B cell (primary cell): ENCODE measurements at regions not wholly inside any gene's neighbourhood (a gene's known extent, or its start where the extent isn't known, plus 50 kb on each side); places are given as distances from the start of the nearest gene placed in this dataset.

Source experiments
- ATAC-seq: fragments of 200-7000 bp; cut with Tn5 transposase; one replicate; pipeline ENCODE4 v1.10.0; 2021; ENCODE audit warnings: low read depth, mild to moderate bottlenecking, moderate number of reproducible peaks, moderate library complexity
- CTCF ChIA-PET: fragments of 350-600 bp; sonication (Branson Sonifier 250); formaldehyde crosslinking; loops from one replicate; lab custom pipeline; 2021; ENCODE audit warnings: antibody characterized with exemption, inconsistent platforms; lab: Charles Lee
- POLR2A ChIA-PET: fragments of 350-600 bp; sonication (Branson Sonifier 250); formaldehyde crosslinking; loops from one replicate; lab custom pipeline; 2021; ENCODE audit warnings: antibody characterized with exemption; lab: Charles Lee
- DNase-seq: peaks from one replicate; pipeline ENCODE4 v3.0.0; 2013
- H2AFZ ChIP-seq: 2 replicates; pipeline ENCODE4 v1.6.1; 2012; ENCODE audit warnings: mild to moderate bottlenecking, low read depth, low read length; ENCODE audit not compliant: insufficient read depth, poor library complexity, severe bottlenecking
- H3K27ac ChIP-seq, 2 donors: 1 replicate in 1 of 2; 2 replicates in 1 of 2; pipeline ENCODE4 v1.5.1; 2012 to 2013; ENCODE audit warnings: low read length in 2 of 2, mild to moderate bottlenecking in 2 of 2, moderate library complexity in 1 of 2
- H3K27me3 ChIP-seq, 4 experiments: fragments of 200-600 bp in 1 of 4; sonication (generic) in 1 of 4; replicated peaks in 1 of 4; 1 replicate in 2 of 4; 2 replicates in 2 of 4; pipeline versions ENCODE4 v1.6.1 to v1.7.0; 2013 to 2016; ENCODE audit warnings: low read length in 3 of 4, mild to moderate bottlenecking in 2 of 4, mixed read lengths in 1 of 4, moderate library complexity in 1 of 4; ENCODE audit not compliant: insufficient read depth in 4 of 4, control insufficient read depth in 3 of 4; ENCODE audit errors: control extremely low read depth in 1 of 4
- H3K36me3 ChIP-seq, 2 experiments: replicated peaks in 1 of 2; 1 replicate in 1 of 2; 2 replicates in 1 of 2; pipeline versions ENCODE4 v1.6.1 to v1.7.1; 2013; ENCODE audit warnings: low read length in 1 of 2; ENCODE audit not compliant: insufficient read depth in 2 of 2, control insufficient read depth in 1 of 2; ENCODE audit errors: control extremely low read depth in 1 of 2, extremely low read depth in 1 of 2
- H3K4me1 ChIP-seq, 2 donors: fragments of 200-600 bp in 1 of 2; sonication (generic) in 1 of 2; 1 replicate in 1 of 2; 2 replicates in 1 of 2; pipeline versions ENCODE4 v1.5.1 to v1.6.1; 2013 to 2017; ENCODE audit warnings: low read length in 2 of 2; ENCODE audit not compliant: control insufficient read depth in 2 of 2, insufficient read depth in 2 of 2
- H3K4me2 ChIP-seq: replicated peaks from 2 replicates; pipeline ENCODE3; 2012; ENCODE audit warnings: mild to moderate bottlenecking, low read depth, low read length; ENCODE audit not compliant: poor library complexity, severe bottlenecking
- H3K4me3 ChIP-seq, 5 experiments: fragments of 200-600 bp in 1 of 5; sonication (generic) in 1 of 5; 1 replicate in 3 of 5; 2 replicates in 2 of 5; pipeline versions ENCODE4 v1.5.1 to v1.7.0; 2011 to 2016; ENCODE audit warnings: low read length in 4 of 5, mild to moderate bottlenecking in 4 of 5, low read depth in 2 of 5, control low read depth in 1 of 5, moderate library complexity in 1 of 5; ENCODE audit not compliant: insufficient read depth in 1 of 5; ENCODE audit errors: control extremely low read depth in 1 of 5, extremely low read depth in 1 of 5
- H3K79me2 ChIP-seq: fragments of 200-600 bp; sonication (generic); one replicate; pipeline ENCODE4 v1.6.0; 2016; ENCODE audit warnings: low read length; ENCODE audit not compliant: control insufficient read depth, insufficient read depth
- H3K9ac ChIP-seq: fragments of 200-600 bp; sonication (generic); 2 replicates; pipeline ENCODE4 v1.6.1; 2017; ENCODE audit warnings: mild to moderate bottlenecking, low read length, moderate library complexity
- H3K9me3 ChIP-seq, 3 donors: one replicate each; pipeline versions ENCODE4 v1.6.1 to v1.7.1; 2013; ENCODE audit warnings: low read length in 2 of 3; ENCODE audit not compliant: control insufficient read depth in 2 of 3, insufficient read depth in 1 of 3; ENCODE audit errors: control extremely low read depth in 1 of 3
- H4K20me1 ChIP-seq: 2 replicates; pipeline ENCODE4 v1.6.0; 2012; ENCODE audit warnings: mild to moderate bottlenecking, low read length; ENCODE audit not compliant: insufficient read depth, control insufficient read depth, poor library complexity, severe bottlenecking
- H3K27ac Mint-ChIP-seq: one replicate; pipeline ENCODE4 v1.8.0; 2021; ENCODE audit warnings: mixed read lengths
- H3K27me3 Mint-ChIP-seq: one replicate; pipeline ENCODE4 v1.8.0; 2021; ENCODE audit warnings: mixed read lengths
- H3K4me1 Mint-ChIP-seq: one replicate; pipeline ENCODE4 v1.8.0; 2021; ENCODE audit warnings: mixed read lengths
- H3K4me3 Mint-ChIP-seq: one replicate; pipeline ENCODE4 v1.8.0; 2021; ENCODE audit warnings: mixed read lengths
- H3K9me3 Mint-ChIP-seq: one replicate; pipeline ENCODE4 v1.8.0; 2022; ENCODE audit warnings: mixed read lengths; ENCODE audit not compliant: insufficient read depth
- CTCF ChIP-seq: fragments of 200-600 bp; IDR thresholded peaks from one replicate; pipeline ENCODE4 v1.8.0; 2022; ENCODE audit warnings: antibody characterized with exemption, mild to moderate bottlenecking
- EZH2 ChIP-seq: IDR thresholded peaks from 2 replicates; pipeline ENCODE4 v1.6.1; 2012; ENCODE audit warnings: borderline replicate concordance, low read depth, mild to moderate bottlenecking, moderate library complexity, low read length; ENCODE audit not compliant: insufficient read depth, poor library complexity, severe bottlenecking
- WGBS: methylation state at CpG from one replicate; pipeline ENCODE4 v1.1.5; 2013; ENCODE audit warnings: missing lambda C conversion rate; ENCODE audit not compliant: insufficient coverage; 5-methylcytosine and 5-hydroxymethylcytosine counted together
- intact Hi-C: fragments of 100-400 bp; cut with micrococcal nuclease; formaldehyde crosslinking; loops from one replicate; pipeline ENCODE4 v1.10.0; 2022

- intact Hi-C loops, result no loop called here
- Mint-ChIP-seq H3K4me1 (no peaks in the 10 kb centered on the region), H3K4me3 (no peak overlapping the region), H3K27me3 (no peaks in the 10 kb centered on the region), H3K27ac (no peak overlapping the region), H3K9me3 (no peaks in the 10 kb centered on the region)
- Histone ChIP-seq H3K79me2 (no peaks in the 10 kb centered on the region), H3K9me3 (no peaks in the 10 kb centered on the region), H3K36me3 (no peaks in the 10 kb centered on the region), H3K9ac (no peak overlapping the region), H3K27ac (no peak overlapping the region), H3K4me1 (no peaks in the 10 kb centered on the region), H2AFZ (no peak overlapping the region), H4K20me1 (no peaks in the 10 kb centered on the region), H3K4me3 (no peak overlapping the region), H3K27me3 (no peaks in the 10 kb centered on the region), H3K4me2 (no peak overlapping the region)
- POLR2A ChIA-PET, result no interaction called here
- no CpG with 5 or more reads among the region's 1 CpG for WGBS
- DNase-seq (no peak), ATAC-seq (no peak)
- CTCF ChIA-PET, result no interaction called here
- TF ChIP-seq CTCF, result no peak
- no peak for TF ChIP-seq EZH2
Measured at GRCh38 chr2:51299370-51299769, 267.4 kb upstream of the NRXN1 start.

GRCh38 chr2:51297488-51297887 lies 265.6 kb upstream of the NRXN1 start:
- Histone ChIP-seq H3K4me3 (no peak overlapping the region), H3K27ac (no peak overlapping the region), H3K9me3 (no peaks in the 10 kb centered on the region), H3K4me1 (no peaks in the 10 kb centered on the region), H3K27me3 (no peaks in the 10 kb centered on the region), H3K36me3 (no peaks in the 10 kb centered on the region), H4K20me1 (no peaks in the 10 kb centered on the region), H3K4me2 (no peak overlapping the region), H3K79me2 (no peaks in the 10 kb centered on the region), H3K9ac (no peak overlapping the region), H2AFZ (no peak overlapping the region)
- no peak for ATAC-seq
- WGBS, result no CpG with 5 or more reads among the region's 1 CpG
- H3K27me3 Mint-ChIP-seq, result no peaks in the 10 kb centered on the region
- ChIA-PET POLR2A (no interaction called here), CTCF (no interaction called here)
- DNase-seq, result no peak
- H3K4me3 Mint-ChIP-seq, result no peak overlapping the region
- H3K27ac Mint-ChIP-seq, result no peak overlapping the region
- no peaks in the 10 kb centered on the region for H3K9me3 Mint-ChIP-seq
- intact Hi-C loops, result no loop called here
- TF ChIP-seq EZH2, result no peak
- TF ChIP-seq CTCF, result no peak
- no peaks in the 10 kb centered on the region for H3K4me1 Mint-ChIP-seq
